C4-2B (cell line): ENCODE measurements at regions not wholly inside any gene's neighbourhood (a gene's known extent, or its start where the extent isn't known, plus 50 kb on each side); places are given as distances from the start of the nearest gene placed in this dataset.

ENCODE experiments used
- CTCF ChIP-seq: fragments of 450-650 bp; conservative IDR thresholded peaks from 2 replicates; pipeline ENCODE4 v1.5.1; 2017; ENCODE audit warnings: mild to moderate bottlenecking
- ZFX ChIP-seq: fragments of 450-650 bp; IDR thresholded peaks from 2 replicates; pipeline ENCODE4 v1.6.1; 2017

GRCh38 chr21:35529171-35529863 is 480.2 kb upstream of the RUNX1 start:
- TF ChIP-seq CTCF, result no peak
- TF ChIP-seq ZFX, result no peak
